Activated CD4-positive, alpha-beta T cell treated with anti-CD3 and anti-CD28 coated beads for 36 hours (primary cell): ENCODE measurements at regions not wholly inside any gene's neighbourhood (a gene's known extent, or its start where the extent isn't known, plus 50 kb on each side); places are given as distances from the start of the nearest gene placed in this dataset.

Source experiments
- ATAC-seq: fragments of 200-7000 bp; cut with Tn5 transposase; one replicate; pipeline ENCODE4 v1.10.0; 2021; ENCODE audit warnings: mild to moderate bottlenecking, moderate library complexity
- CTCF ChIA-PET: fragments of 350-600 bp; sonication (Branson Sonifier 250); formaldehyde crosslinking; loops from one replicate; lab custom pipeline; 2021; ENCODE audit warnings: antibody characterized with exemption; lab: Charles Lee
- POLR2A ChIA-PET: fragments of 350-600 bp; sonication (Branson Sonifier 250); formaldehyde crosslinking; loops from one replicate; lab custom pipeline; 2021; ENCODE audit warnings: antibody characterized with exemption, inconsistent platforms; lab: Charles Lee
- DNase-seq: peaks from one replicate; pipeline ENCODE4 v3.0.0-alpha.2; 2020
- H3K27ac Mint-ChIP-seq: one replicate; pipeline ENCODE4 v1.8.0; 2021; ENCODE audit warnings: mixed read lengths
- H3K27me3 Mint-ChIP-seq: one replicate; pipeline ENCODE4 v1.8.0; 2021; ENCODE audit warnings: mixed read lengths
- H3K36me3 Mint-ChIP-seq: one replicate; pipeline ENCODE4 v1.8.0; 2021; ENCODE audit warnings: low read depth, mixed read lengths
- H3K4me1 Mint-ChIP-seq: one replicate; pipeline ENCODE4 v1.8.0; 2021; ENCODE audit warnings: mixed read lengths
- H3K4me3 Mint-ChIP-seq: one replicate; pipeline ENCODE4 v1.8.0; 2021; ENCODE audit warnings: mild to moderate bottlenecking, moderate library complexity, mixed read lengths
- H3K9me3 Mint-ChIP-seq: one replicate; pipeline ENCODE4 v1.8.0; 2021; ENCODE audit warnings: low read depth, mixed read lengths
- intact Hi-C, 2 experiments: fragments of 100-400 bp; cut with DNase I in 1 of 2; cut with micrococcal nuclease in 1 of 2; formaldehyde crosslinking; loops; one replicate each; pipeline versions ENCODE4 v1.14.2 to v1.15.1; 2022 to 2024; cut with DNase I, micrococcal nuclease

DNA sequence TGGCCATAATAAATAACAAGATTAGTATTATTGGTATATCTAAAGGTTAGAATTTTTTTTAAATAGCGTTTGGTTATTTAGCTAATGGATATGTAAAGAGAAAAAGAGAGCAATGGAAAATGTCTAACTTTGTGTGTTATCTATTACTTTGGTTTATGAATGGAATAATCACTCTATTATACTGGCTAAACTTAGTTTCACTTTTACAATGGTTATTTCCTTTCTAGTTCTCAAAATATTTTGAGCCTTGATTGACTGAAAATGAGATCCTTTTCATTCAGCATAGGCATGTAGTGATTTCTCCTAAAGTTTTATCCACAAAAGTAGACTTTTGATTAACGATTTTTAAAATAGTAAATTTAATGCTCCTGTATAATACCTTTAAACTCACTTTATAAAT lies 51.6 kb upstream of the MLIP start:
- ATAC-seq (no peak), DNase-seq (no peak)
- Mint-ChIP-seq H3K9me3 (no peaks in the 10 kb centered on the region), H3K36me3 (no peaks in the 10 kb centered on the region), H3K4me3 (no peak overlapping the region), H3K27me3 (peaks cover 1% of the 10 kb centered on the region), H3K27ac (no peak overlapping the region), H3K4me1 (no peaks in the 10 kb centered on the region)
- ChIA-PET CTCF (no interaction called here), POLR2A (no interaction called here)
- intact Hi-C loops, result no loop called here

DNA sequence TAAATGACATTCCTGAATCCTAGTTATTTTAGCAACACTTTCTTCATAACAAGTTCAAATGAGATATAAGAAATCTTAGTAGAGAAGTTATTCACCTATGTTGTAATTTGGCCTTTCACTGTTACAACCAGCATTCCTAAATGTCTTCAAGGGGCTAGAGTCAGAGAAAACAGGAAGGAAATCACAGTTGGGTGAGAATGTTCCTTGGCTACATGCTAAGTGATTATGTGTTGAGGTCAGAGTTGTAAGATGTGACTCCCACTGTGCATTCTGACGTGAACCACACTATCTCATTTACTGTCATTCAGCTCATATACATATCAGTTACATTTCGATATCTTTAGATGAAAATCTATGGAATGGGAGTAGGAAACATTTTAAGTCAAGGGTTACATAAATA lies 51.0 kb upstream of the MLIP start:
- POLR2A ChIA-PET, result no interaction called here
- H3K9me3 Mint-ChIP-seq, result no peaks in the 10 kb centered on the region
- H3K36me3 Mint-ChIP-seq, result no peaks in the 10 kb centered on the region
- no peak for ATAC-seq
- CTCF ChIA-PET, result no interaction called here
- H3K4me1 Mint-ChIP-seq, result no peaks in the 10 kb centered on the region
- peaks cover 1% of the 10 kb centered on the region for H3K27me3 Mint-ChIP-seq
- no peak for DNase-seq
- intact Hi-C loops, result no loop called here
- H3K4me3 Mint-ChIP-seq, result no peak overlapping the region
- no peak overlapping the region for H3K27ac Mint-ChIP-seq
